HCT116 (cell line): ENCODE measurements at regions not wholly inside any gene's neighbourhood (a gene's known extent, or its start where the extent isn't known, plus 50 kb on each side); places are given as distances from the start of the nearest gene placed in this dataset.

Source experiments
- ATAC-seq: fragments of 200-7000 bp; cut with Tn5 transposase; 2 replicates; pipeline ENCODE4 v1.9.1; 2020; ENCODE audit warnings: mild to moderate bottlenecking, moderate library complexity
- BruUV-seq: library from RNA; stranded (reverse); fragments of 400-500 nt; replicated peaks from 2 replicates; lab custom pipeline; 2021; lab: Mats Ljungman, UMichigan
- CTCF ChIA-PET: fragments of 300-600 bp; sonication (Branson Sonifier 250); formaldehyde crosslinking; loops from one replicate; lab custom pipeline; 2021; ENCODE audit warnings: antibody characterized with exemption; lab: Charles Lee
- POLR2A ChIA-PET: fragments of 300-600, 350-600 bp; sonication (Branson Sonifier 250); formaldehyde crosslinking; loops from one replicate; lab custom pipeline; 2021; ENCODE audit warnings: antibody characterized with exemption; lab: Charles Lee
- RAD21 ChIA-PET, 2 experiments: fragments of 300-600 bp; sonication (Branson Sonifier 250); formaldehyde crosslinking; loops; one replicate each; lab custom pipeline; 2023; ENCODE audit warnings: low total read pairs in 2 of 2; ENCODE audit not compliant: uncharacterized antibody in 2 of 2, unreplicated experiment in 2 of 2, low non-redundant PET in 1 of 2; lab: Charles Lee
- DNase-seq: peaks from one replicate; pipeline ENCODE4 v3.0.0-alpha.2; 2010; ENCODE audit warnings: low read depth, low spot score
- H2AFZ ChIP-seq: fragments of 200-600 bp; shearing (Covaris generic), sonication (generic); 2 replicates; pipeline ENCODE4 v1.6.1; 2017; ENCODE audit warnings: low read depth, mixed run types, mixed read lengths, antibody characterized with exemption, low read length; ENCODE audit not compliant: poor library complexity, severe bottlenecking
- H3K27ac ChIP-seq: 2 replicates; pipeline ENCODE4 v1.5.1; 2012; ENCODE audit warnings: low read depth, low read length
- H3K27me3 ChIP-seq: fragments of 200-600 bp; sonication (generic); 2 replicates; pipeline ENCODE4 v1.6.1; 2016; ENCODE audit warnings: mixed run types, low read length, mixed read lengths; ENCODE audit not compliant: insufficient read depth
- H3K36me3 ChIP-seq, 2 experiments: fragments of 200-500 bp in 1 of 2; fragments of 200-600 bp in 1 of 2; sonication (Bioruptor generic) in 1 of 2; sonication (generic) in 1 of 2; 2 replicates each; pipeline versions ENCODE4 v1.5.1 to v1.6.1; 2014 to 2016; ENCODE audit warnings: low read length in 2 of 2, inconsistent platforms in 1 of 2, mixed read lengths in 1 of 2, mixed run types in 1 of 2; ENCODE audit not compliant: insufficient read depth in 2 of 2, control insufficient read depth in 1 of 2
- H3K4me1 ChIP-seq, 2 experiments: fragments of 200-600 bp in 1 of 2; sonication (generic) in 1 of 2; 2 replicates each; pipeline versions ENCODE4 v1.5.1 to v1.6.1; 2012 to 2017; ENCODE audit warnings: low read length in 2 of 2, inconsistent platforms in 1 of 2, mild to moderate bottlenecking in 1 of 2, mixed read lengths in 1 of 2, mixed run types in 1 of 2, moderate library complexity in 1 of 2; ENCODE audit not compliant: insufficient read depth in 2 of 2, control insufficient read depth in 1 of 2
- H3K4me2 ChIP-seq: fragments of 200-600 bp; sonication (generic); 2 replicates; pipeline ENCODE4 v1.6.1; 2017; ENCODE audit warnings: mixed run types, low read length, mixed read lengths
- H3K4me3 ChIP-seq, 2 experiments: fragments of 200-600 bp in 1 of 2; sonication (generic) in 1 of 2; replicated peaks in 1 of 2; 2 replicates each; pipeline ENCODE4 v1.5.1; 2011 to 2016; ENCODE audit warnings: low read length in 2 of 2, control low read depth in 1 of 2, low read depth in 1 of 2, mild to moderate bottlenecking in 1 of 2, mixed read lengths in 1 of 2, mixed run types in 1 of 2
- H3K79me2 ChIP-seq: fragments of 200-600 bp; sonication (generic); 2 replicates; pipeline ENCODE4 v1.6.1; 2017; ENCODE audit warnings: mild to moderate bottlenecking, mixed run types, low read length, moderate library complexity, mixed read lengths; ENCODE audit not compliant: insufficient read depth
- H3K9ac ChIP-seq: fragments of 200-600 bp; sonication (generic); 2 replicates; pipeline ENCODE4 v1.6.1; 2016; ENCODE audit warnings: low read length, mixed read lengths
- H3K9me2 ChIP-seq: fragments of 200-600 bp; sonication (generic), shearing (Covaris generic); 2 replicates; pipeline ENCODE4 v1.6.1; 2017; ENCODE audit warnings: mixed run types, mild to moderate bottlenecking, moderate library complexity; ENCODE audit not compliant: insufficient read depth
- H3K9me3 ChIP-seq, 2 experiments: fragments of 200-500 bp in 1 of 2; fragments of 200-600 bp in 1 of 2; sonication (Bioruptor generic) in 1 of 2; sonication (generic) in 1 of 2; 2 replicates each; pipeline ENCODE4 v1.6.1; 2014 to 2017; ENCODE audit warnings: low read length in 2 of 2, mixed read lengths in 2 of 2, inconsistent platforms in 1 of 2, low read depth in 1 of 2, mild to moderate bottlenecking in 1 of 2, mixed run types in 1 of 2, moderate library complexity in 1 of 2; ENCODE audit not compliant: control insufficient read depth in 1 of 2, insufficient read depth in 1 of 2
- H4K20me1 ChIP-seq: fragments of 200-600 bp; sonication (generic), shearing (Covaris generic); 2 replicates; pipeline ENCODE4 v1.6.1; 2017; ENCODE audit warnings: mixed run types, mild to moderate bottlenecking, moderate library complexity; ENCODE audit not compliant: insufficient read depth
- ATF3 ChIP-seq: IDR thresholded peaks from 2 replicates; pipeline ENCODE4 v1.6.1; 2012
- CEBPB ChIP-seq: IDR thresholded peaks from 2 replicates; pipeline ENCODE4 v1.6.1; 2012; ENCODE audit warnings: low read depth
- CTCF ChIP-seq, 3 experiments: fragments of 200-600 bp in 1 of 3; sonication (generic) in 1 of 3; IDR thresholded peaks in 2 of 3; conservative IDR thresholded peaks in 1 of 3; 2 replicates each; pipeline ENCODE4 v1.5.1; 2012 to 2017; ENCODE audit warnings: low read depth in 2 of 3, low read length in 2 of 3, antibody characterized with exemption in 1 of 3, borderline replicate concordance in 1 of 3, control low read depth in 1 of 3, mild to moderate bottlenecking in 1 of 3, mixed read lengths in 1 of 3, mixed run types in 1 of 3, moderate library complexity in 1 of 3; ENCODE audit not compliant: insufficient read depth in 1 of 3
- ELF1 ChIP-seq: IDR thresholded peaks from 2 replicates; pipeline ENCODE4 v1.6.1; 2012; ENCODE audit warnings: low read depth, borderline replicate concordance
- EZH2phosphoT487 ChIP-seq: fragments of 200-600 bp; IDR thresholded peaks from 2 replicates; pipeline ENCODE4 v1.6.1; 2018; ENCODE audit warnings: antibody characterized with exemption, borderline replicate concordance
- JUND ChIP-seq: IDR thresholded peaks from 2 replicates; pipeline ENCODE4 v1.6.1; 2012
- MAX ChIP-seq: IDR thresholded peaks from 2 replicates; pipeline ENCODE4 v1.6.1; 2012
- POLR2A ChIP-seq: IDR thresholded peaks from 2 replicates; pipeline ENCODE4 v1.7.0; 2011; ENCODE audit warnings: borderline replicate concordance; ENCODE audit not compliant: insufficient read depth, insufficient read length; ENCODE audit errors: extremely low read depth
- POLR2AphosphoS5 ChIP-seq: IDR thresholded peaks from 2 replicates; pipeline ENCODE4 v1.6.1; 2011; ENCODE audit warnings: mild to moderate bottlenecking, low read depth, low read length, moderate library complexity
- RAD21 ChIP-seq: IDR thresholded peaks from 2 replicates; pipeline ENCODE4 v1.6.1; 2012; ENCODE audit warnings: low read depth, mild to moderate bottlenecking
- REST ChIP-seq: IDR thresholded peaks from 2 replicates; pipeline ENCODE4 v1.6.1; 2012; ENCODE audit warnings: low read depth
- SIN3A ChIP-seq: IDR thresholded peaks from 2 replicates; pipeline ENCODE4 v1.6.1; 2012; ENCODE audit warnings: low read depth
- SP1 ChIP-seq: IDR thresholded peaks from 2 replicates; pipeline ENCODE4 v1.6.1; 2012; ENCODE audit warnings: low read depth
- SRF ChIP-seq: IDR thresholded peaks from 2 replicates; pipeline ENCODE4 v1.6.1; 2012; ENCODE audit warnings: low read depth
- YY1 ChIP-seq: IDR thresholded peaks from 2 replicates; pipeline ENCODE4 v1.6.1; 2011; ENCODE audit warnings: low read length, low read depth, moderate library complexity, mild to moderate bottlenecking; ENCODE audit not compliant: insufficient replicate concordance; ENCODE audit errors: extremely low read depth
- ZNF274 ChIP-seq: fragments of 200-500 bp; sonication (Bioruptor generic); IDR thresholded peaks from 2 replicates; pipeline ENCODE4 v1.6.1; 2014; ENCODE audit warnings: mild to moderate bottlenecking, low read depth, low read length, inconsistent platforms
- intact Hi-C: fragments of 100-400 bp; cut with micrococcal nuclease; formaldehyde crosslinking; loops from 2 replicates; pipeline ENCODE4 v1.10.0; 2022

GRCh38 chr9:109981091-109981490 lies 201.1 kb downstream of the PALM2AKAP2 start:
- Histone ChIP-seq H3K27me3 (no peaks in the 10 kb centered on the region), H3K4me2 (no peak overlapping the region), H3K9me2 (no peaks in the 10 kb centered on the region; the same call in 1 of the 2 replicates), H2AFZ (no peak overlapping the region), H4K20me1 (no peaks in the 10 kb centered on the region), H3K4me3 (no peak overlapping the region), H3K9ac (no peak overlapping the region), H3K27ac (no peak overlapping the region), H3K4me1 (no peaks in the 10 kb centered on the region), H3K36me3 (no peaks in the 10 kb centered on the region), H3K9me3 (no peaks in the 10 kb centered on the region), H3K79me2 (no peaks in the 10 kb centered on the region)
- CTCF ChIA-PET, result no interaction called here
- no TSS peak for BruUV-seq
- no peak for TF ChIP-seq JUND
- TF ChIP-seq POLR2AphosphoS5, result no peak
- TF ChIP-seq CEBPB, result no peak
- no peak for TF ChIP-seq SRF
- no peak for TF ChIP-seq ATF3
- POLR2A ChIA-PET, result no interaction called here
- no peak for ATAC-seq
- intact Hi-C loops, result no loop called here
- RAD21 ChIA-PET, result no interaction called here
- no peak for DNase-seq

GRCh38 chr9:109986521-109986991 lies 206.6 kb downstream of the PALM2AKAP2 start:
- Histone ChIP-seq H3K27me3 (no peaks in the 10 kb centered on the region), H4K20me1 (no peaks in the 10 kb centered on the region), H3K9me3 (no peaks in the 10 kb centered on the region), H3K79me2 (no peaks in the 10 kb centered on the region), H2AFZ (no peak overlapping the region), H3K27ac (no peak overlapping the region), H3K4me2 (no peak overlapping the region), H3K9me2 (no peaks in the 10 kb centered on the region; the same call in 1 of the 2 replicates), H3K4me1 (no peaks in the 10 kb centered on the region), H3K36me3 (no peaks in the 10 kb centered on the region), H3K4me3 (no peak overlapping the region), H3K9ac (no peak overlapping the region)
- RAD21 ChIA-PET, result no interaction called here
- intact Hi-C loops, result no loop called here
- no TSS peak for BruUV-seq
- POLR2A ChIA-PET, result no interaction called here
- CTCF ChIA-PET, result no interaction called here
- no peak for DNase-seq
- ATAC-seq, result no peak
- no peak for TF ChIP-seq ELF1
- TF ChIP-seq MAX, result no peak
- no peak for TF ChIP-seq ZNF274
- no peak for TF ChIP-seq REST
- no peak for TF ChIP-seq SP1
- no peak for TF ChIP-seq JUND
- no peak for TF ChIP-seq RAD21
- TF ChIP-seq EZH2phosphoT487, result no peak
- no peak for TF ChIP-seq SIN3A
- no peak for TF ChIP-seq ATF3
- TF ChIP-seq CEBPB, result no peak
- no peak for TF ChIP-seq YY1
- no peak for TF ChIP-seq POLR2A
- TF ChIP-seq CTCF (IDR thresholded peaks at IDR 0.05 in 2 of 3, conservative IDR thresholded peaks at IDR 0.05 in 1 of 3; ENCODE audit: borderline replicate concordance in 1 of 3, insufficient read depth in 1 of 3, low read depth in 2 of 3, low read length in 2 of 3), result no peak
